A673 (cell line): ENCODE measurements at regions not wholly inside any gene's neighbourhood (a gene's known extent, or its start where the extent isn't known, plus 50 kb on each side); places are given as distances from the start of the nearest gene placed in this dataset.

Source experiments
- BruUV-seq: library from RNA; stranded (reverse); fragments of 400-500 nt; replicated peaks from 2 replicates; lab custom pipeline; 2021; lab: Mats Ljungman, UMichigan
- CTCF ChIA-PET: fragments of 300-600 bp; sonication (Branson Sonifier 250); formaldehyde crosslinking; loops from one replicate; lab custom pipeline; 2022; ENCODE audit warnings: antibody characterized with exemption; lab: Charles Lee
- POLR2A ChIA-PET: fragments of 300-600 bp; sonication (Branson Sonifier 250); formaldehyde crosslinking; loops from one replicate; lab custom pipeline; 2022; ENCODE audit warnings: antibody characterized with exemption; ENCODE audit not compliant: low non-redundant PET; lab: Charles Lee
- DNase-seq: peaks from one replicate; pipeline ENCODE4 v3.0.0-alpha.2; 2015; ENCODE audit warnings: low spot score
- H3K27ac ChIP-seq: fragments of 200-600 bp; sonication (generic); 2 replicates; pipeline ENCODE4 v1.5.1; 2016; ENCODE audit warnings: mixed run types, low read depth, mild to moderate bottlenecking, mixed read lengths, antibody characterized with exemption, low read length; ENCODE audit not compliant: poor library complexity, severe bottlenecking
- H3K27me3 ChIP-seq: fragments of 200-600 bp; sonication (generic); replicated peaks from 2 replicates; pipeline ENCODE4 v1.6.1; 2017; ENCODE audit warnings: mixed run types, low read depth, mild to moderate bottlenecking, mixed read lengths, antibody characterized with exemption, low read length; ENCODE audit not compliant: insufficient read depth, poor library complexity
- H3K36me3 ChIP-seq: fragments of 200-600 bp; sonication (generic); 2 replicates; pipeline ENCODE4 v1.6.1; 2016; ENCODE audit warnings: mixed run types, mild to moderate bottlenecking, mixed read lengths, antibody characterized with exemption, low read length; ENCODE audit not compliant: insufficient read depth, poor library complexity, severe bottlenecking
- H3K4me1 ChIP-seq: fragments of 200-600 bp; sonication (generic); 2 replicates; pipeline ENCODE4 v1.6.1; 2017; ENCODE audit warnings: mixed run types, mild to moderate bottlenecking, mixed read lengths, antibody characterized with exemption, low read length; ENCODE audit not compliant: insufficient read depth, poor library complexity, severe bottlenecking
- H3K4me3 ChIP-seq: fragments of 200-600 bp; sonication (generic); 2 replicates; pipeline ENCODE4 v1.5.1; 2016; ENCODE audit warnings: low read depth, mixed run types, mild to moderate bottlenecking, mixed read lengths, low read length; ENCODE audit not compliant: poor library complexity, severe bottlenecking
- H3K9me3 ChIP-seq: fragments of 200-600 bp; sonication (generic); 2 replicates; pipeline ENCODE4 v1.6.1; 2016; ENCODE audit warnings: mixed run types, low read depth, mild to moderate bottlenecking, mixed read lengths, antibody characterized with exemption, low read length; ENCODE audit not compliant: poor library complexity, severe bottlenecking
- EZH2 ChIP-seq: fragments of 200-600 bp; sonication (generic); IDR thresholded peaks from 2 replicates; pipeline ENCODE4 v1.6.1; 2017; ENCODE audit warnings: borderline replicate concordance, low read depth, mild to moderate bottlenecking, mixed read lengths, antibody characterized with exemption, low read length; ENCODE audit not compliant: poor library complexity, severe bottlenecking
- intact Hi-C: fragments of 100-400 bp; cut with micrococcal nuclease; formaldehyde crosslinking; loops from one replicate; pipeline ENCODE4 v1.10.0; 2022; ENCODE audit not compliant: unreplicated experiment
- TF ChIP-seq, protein P1 (sequence below): fragments of 300-800, 200-600 bp; sonication (generic); conservative IDR thresholded peaks from 2 replicates; pipeline ENCODE4 v1.5.1; 2017; ENCODE audit warnings: low read depth, mild to moderate bottlenecking, antibody characterized with exemption, low read length, moderate library complexity, mixed read lengths

DNA sequence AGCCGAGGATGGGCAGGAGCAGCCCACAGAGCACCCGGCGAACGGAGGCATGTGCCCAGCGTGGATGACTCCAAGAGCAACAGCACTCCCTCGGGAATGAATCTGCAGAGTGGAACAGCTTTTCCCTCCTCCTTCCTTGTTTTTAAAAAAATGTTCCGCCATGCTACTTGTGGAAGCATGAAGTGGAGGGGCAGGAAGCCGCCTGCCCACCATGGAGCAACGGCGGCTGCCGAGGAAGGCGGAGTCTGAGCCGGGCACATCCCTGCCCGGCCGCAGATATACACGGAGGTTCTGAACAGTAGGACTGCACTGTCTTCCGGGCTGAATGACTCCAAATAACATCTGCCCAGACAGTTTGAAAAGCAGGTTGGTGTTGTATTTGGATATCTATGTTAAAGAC is 65.2 kb downstream of the SOX1 start:
- TF ChIP-seq, protein P1, sequence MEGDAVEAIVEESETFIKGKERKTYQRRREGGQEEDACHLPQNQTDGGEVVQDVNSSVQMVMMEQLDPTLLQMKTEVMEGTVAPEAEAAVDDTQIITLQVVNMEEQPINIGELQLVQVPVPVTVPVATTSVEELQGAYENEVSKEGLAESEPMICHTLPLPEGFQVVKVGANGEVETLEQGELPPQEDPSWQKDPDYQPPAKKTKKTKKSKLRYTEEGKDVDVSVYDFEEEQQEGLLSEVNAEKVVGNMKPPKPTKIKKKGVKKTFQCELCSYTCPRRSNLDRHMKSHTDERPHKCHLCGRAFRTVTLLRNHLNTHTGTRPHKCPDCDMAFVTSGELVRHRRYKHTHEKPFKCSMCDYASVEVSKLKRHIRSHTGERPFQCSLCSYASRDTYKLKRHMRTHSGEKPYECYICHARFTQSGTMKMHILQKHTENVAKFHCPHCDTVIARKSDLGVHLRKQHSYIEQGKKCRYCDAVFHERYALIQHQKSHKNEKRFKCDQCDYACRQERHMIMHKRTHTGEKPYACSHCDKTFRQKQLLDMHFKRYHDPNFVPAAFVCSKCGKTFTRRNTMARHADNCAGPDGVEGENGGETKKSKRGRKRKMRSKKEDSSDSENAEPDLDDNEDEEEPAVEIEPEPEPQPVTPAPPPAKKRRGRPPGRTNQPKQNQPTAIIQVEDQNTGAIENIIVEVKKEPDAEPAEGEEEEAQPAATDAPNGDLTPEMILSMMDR: no peak
- TF ChIP-seq EZH2: no peak
- DNase-seq: peak; percentile 34
- no TSS peak for BruUV-seq
- ChIA-PET CTCF (no interaction called here), POLR2A (interaction anchor here (0.6 kb wide), 1 partner anchor 437 kb away, joined by 3 read pairs; no protein-coding TSS in a partner anchor)
- Histone ChIP-seq H3K27me3 (peaks cover 11% of the 10 kb centered on the region), H3K4me3 (no peak overlapping the region), H3K36me3 (no peaks in the 10 kb centered on the region), H3K9me3 (no peaks in the 10 kb centered on the region), H3K4me1 (no peaks in the 10 kb centered on the region), H3K27ac (no peak overlapping the region)
- intact Hi-C loops: no loop called here

DNA sequence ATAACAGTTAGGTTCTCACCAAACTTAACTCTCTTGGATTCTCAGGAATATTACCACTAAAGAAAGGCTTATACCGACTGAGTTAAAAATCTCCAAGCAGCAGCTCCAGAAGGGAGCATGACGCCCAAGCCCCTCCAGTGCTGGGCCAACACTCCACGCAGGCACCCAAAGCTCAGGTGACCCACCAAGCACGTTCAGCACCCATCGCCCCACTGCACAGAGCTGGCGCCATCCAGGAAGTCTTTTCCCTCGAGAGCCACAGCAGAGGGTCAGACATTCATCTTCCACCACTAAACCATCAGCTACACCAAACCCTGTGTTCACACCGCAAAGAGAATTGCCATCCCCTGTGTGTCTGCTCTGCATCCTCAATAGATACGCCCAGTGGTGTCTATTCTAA is 65.7 kb downstream of the SOX1 start:
- Histone ChIP-seq H3K9me3 (no peaks in the 10 kb centered on the region), H3K27ac (no peak overlapping the region), H3K27me3 (peaks cover 12% of the 10 kb centered on the region), H3K4me1 (no peaks in the 10 kb centered on the region), H3K4me3 (no peak overlapping the region), H3K36me3 (no peaks in the 10 kb centered on the region)
- no TSS peak for BruUV-seq
- CTCF ChIA-PET: no interaction called here
- POLR2A ChIA-PET: interaction anchor here (0.6 kb wide), 1 partner anchor 436 kb away, joined by 3 read pairs; no protein-coding TSS in a partner anchor
- no peak for DNase-seq
- intact Hi-C loops: no loop called here
- TF ChIP-seq EZH2: no peak
- TF ChIP-seq, protein P1: no peak

DNA sequence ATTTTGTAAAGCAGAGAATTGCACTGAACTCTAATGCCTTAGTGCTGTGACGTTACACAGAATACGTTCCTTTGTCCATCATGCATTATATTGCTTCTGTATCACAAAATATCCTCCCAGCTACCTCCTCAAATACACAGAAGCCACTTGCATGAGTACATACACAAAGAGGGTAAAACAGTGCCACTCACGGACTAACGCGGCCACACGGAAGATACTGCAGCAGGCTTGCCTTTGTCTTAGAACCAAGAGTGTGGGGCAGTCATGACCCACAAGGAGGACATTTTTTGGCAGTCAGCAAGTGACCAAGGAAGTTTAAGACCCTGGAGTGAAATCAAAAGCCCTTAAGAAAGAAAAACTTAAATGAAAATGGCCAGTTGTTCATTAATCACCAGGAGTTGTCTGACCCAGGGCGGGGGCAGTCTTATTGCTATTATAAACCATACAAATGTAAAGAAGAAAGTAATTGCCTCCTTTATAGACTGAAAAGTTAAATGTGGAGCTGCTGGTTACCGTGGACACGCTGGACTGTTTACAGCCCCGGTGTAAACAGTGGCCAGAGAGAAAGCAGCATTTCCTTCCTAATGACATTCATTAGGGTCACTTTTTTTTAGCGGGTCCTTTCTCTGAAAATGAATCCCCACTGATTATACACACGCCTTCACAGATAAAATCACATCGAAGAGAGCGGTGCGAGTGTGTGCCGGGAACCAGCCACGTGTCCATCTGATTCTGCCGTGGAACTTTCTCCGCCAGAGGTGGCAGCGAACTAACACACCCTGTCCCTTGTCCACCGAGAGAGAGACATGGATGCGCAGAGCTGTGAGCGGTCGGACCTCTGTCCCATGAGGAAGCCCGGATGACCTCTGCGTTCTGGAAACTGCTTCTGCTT is 66.8 kb downstream of the SOX1 start:
- no peaks in the 10 kb centered on the region for H3K36me3 ChIP-seq
- ChIA-PET CTCF (no interaction called here), POLR2A (no interaction called here)
- H3K4me3 ChIP-seq: no peak overlapping the region
- H3K4me1 ChIP-seq: no peaks in the 10 kb centered on the region
- peaks cover 19% of the 10 kb centered on the region for H3K27me3 ChIP-seq
- no peak for TF ChIP-seq EZH2
- TF ChIP-seq, protein P1: no peak
- H3K9me3 ChIP-seq: no peaks in the 10 kb centered on the region
- H3K27ac ChIP-seq: no peak overlapping the region
- intact Hi-C loops: no loop called here
- no TSS peak for BruUV-seq
- no peak for DNase-seq
